ENCODE measurements at regions not wholly inside any gene's neighbourhood (a gene's known extent, or its start where the extent isn't known, plus 50 kb on each side); places are given as distances from the start of the nearest gene placed in this dataset.

DNA sequence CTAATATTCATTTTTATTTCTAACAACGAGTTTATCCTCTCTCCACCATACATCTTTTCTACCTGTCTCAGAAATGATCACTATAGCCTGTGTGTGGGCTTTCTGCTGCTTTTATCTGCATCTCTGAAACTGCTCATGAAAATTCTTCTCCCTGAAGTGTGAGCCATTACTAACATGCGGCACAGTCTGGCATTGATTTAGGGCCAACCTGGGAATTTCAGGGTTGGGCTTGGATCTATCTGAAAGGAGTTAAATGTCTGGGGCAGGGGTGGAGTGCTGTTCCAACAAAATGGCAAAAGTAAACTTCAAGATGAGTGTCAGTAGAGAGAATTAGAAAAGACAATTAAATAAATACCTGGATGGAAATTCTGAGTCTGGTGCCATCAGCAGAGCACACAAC lies 198.2 kb upstream of the OSR1 start:
- Mint-ChIP-seq H3K4me1 (ENCODE audit: low read depth) (no peaks in the 10 kb centered on the region), H3K27me3 (peaks cover 5% of the 10 kb centered on the region), H3K4me3 (no peak overlapping the region), H3K36me3 (ENCODE audit: low read depth) (no peaks in the 10 kb centered on the region), H3K9me3 (no peaks in the 10 kb centered on the region), H3K27ac (no peak overlapping the region)
- TF ChIP-seq, protein P1, sequence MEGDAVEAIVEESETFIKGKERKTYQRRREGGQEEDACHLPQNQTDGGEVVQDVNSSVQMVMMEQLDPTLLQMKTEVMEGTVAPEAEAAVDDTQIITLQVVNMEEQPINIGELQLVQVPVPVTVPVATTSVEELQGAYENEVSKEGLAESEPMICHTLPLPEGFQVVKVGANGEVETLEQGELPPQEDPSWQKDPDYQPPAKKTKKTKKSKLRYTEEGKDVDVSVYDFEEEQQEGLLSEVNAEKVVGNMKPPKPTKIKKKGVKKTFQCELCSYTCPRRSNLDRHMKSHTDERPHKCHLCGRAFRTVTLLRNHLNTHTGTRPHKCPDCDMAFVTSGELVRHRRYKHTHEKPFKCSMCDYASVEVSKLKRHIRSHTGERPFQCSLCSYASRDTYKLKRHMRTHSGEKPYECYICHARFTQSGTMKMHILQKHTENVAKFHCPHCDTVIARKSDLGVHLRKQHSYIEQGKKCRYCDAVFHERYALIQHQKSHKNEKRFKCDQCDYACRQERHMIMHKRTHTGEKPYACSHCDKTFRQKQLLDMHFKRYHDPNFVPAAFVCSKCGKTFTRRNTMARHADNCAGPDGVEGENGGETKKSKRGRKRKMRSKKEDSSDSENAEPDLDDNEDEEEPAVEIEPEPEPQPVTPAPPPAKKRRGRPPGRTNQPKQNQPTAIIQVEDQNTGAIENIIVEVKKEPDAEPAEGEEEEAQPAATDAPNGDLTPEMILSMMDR (IDR thresholded peaks at IDR 0.05) = no peak
- CTCF ChIA-PET = no interaction called here
- intact Hi-C loops (cut with micrococcal nuclease) = no loop called here
- POLR2A ChIA-PET = no interaction called here
- ATAC-seq = no peak
- DNase-seq = no peak

DNA sequence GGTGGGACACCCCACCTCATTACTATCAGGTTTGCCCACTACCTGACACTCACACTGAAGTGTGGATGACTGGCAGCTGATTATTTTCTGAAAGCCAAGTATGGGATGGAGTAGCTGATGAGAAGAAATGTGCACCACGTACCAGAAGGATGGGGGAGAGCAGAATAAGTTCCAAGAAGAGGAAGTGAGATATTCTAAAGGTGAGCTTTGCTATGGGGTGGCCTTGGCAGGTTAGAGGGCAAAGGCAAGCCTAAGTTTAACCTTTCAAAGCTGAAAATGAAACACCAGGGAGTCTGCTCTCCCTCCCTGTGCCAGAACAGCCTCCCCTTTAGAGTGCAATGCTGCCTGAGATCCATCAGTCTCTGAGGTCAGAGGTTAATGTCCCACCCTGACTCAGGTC lies 196.1 kb upstream of the OSR1 start:
- TF ChIP-seq, protein P1 (IDR thresholded peaks at IDR 0.05) = no peak
- no peaks in the 10 kb centered on the region for H3K4me1 Mint-ChIP-seq (ENCODE audit: low read depth)
- no peak overlapping the region for H3K27ac Mint-ChIP-seq
- intact Hi-C loops (cut with micrococcal nuclease) = no loop called here
- CTCF ChIA-PET = no interaction called here
- ATAC-seq = no peak
- no peak for DNase-seq
- peaks cover 10% of the 10 kb centered on the region for H3K27me3 Mint-ChIP-seq
- H3K36me3 Mint-ChIP-seq (ENCODE audit: low read depth) = no peaks in the 10 kb centered on the region
- no peaks in the 10 kb centered on the region for H3K9me3 Mint-ChIP-seq
- H3K4me3 Mint-ChIP-seq = no peak overlapping the region
- POLR2A ChIA-PET = no interaction called here

DNA sequence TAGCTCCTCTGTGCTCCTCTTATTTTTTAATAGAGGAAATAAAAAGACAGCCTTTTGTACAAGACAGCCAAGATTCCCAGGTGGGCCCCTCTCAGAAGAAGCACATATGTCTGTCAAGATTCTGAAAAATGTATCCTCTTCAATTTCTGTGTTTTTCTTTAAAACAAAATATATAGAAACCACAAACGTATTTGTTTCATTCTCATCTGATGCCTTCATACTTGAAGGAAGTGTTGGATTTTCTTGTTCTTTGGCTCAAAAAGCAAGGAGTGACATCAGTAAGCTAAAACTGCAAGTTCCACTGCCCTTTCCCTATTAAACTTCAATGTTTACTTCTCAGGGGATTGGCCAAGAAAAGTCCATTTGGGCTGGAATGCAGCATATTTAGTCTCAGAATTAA lies 193.8 kb upstream of the OSR1 start:
- ATAC-seq (no peak), DNase-seq (no peak)
- ChIA-PET POLR2A (no interaction called here), CTCF (no interaction called here)
- intact Hi-C loops (cut with micrococcal nuclease) = no loop called here
- TF ChIP-seq, protein P1 (IDR thresholded peaks at IDR 0.05) = no peak
- Mint-ChIP-seq H3K4me1 (ENCODE audit: low read depth) (no peaks in the 10 kb centered on the region), H3K27me3 (peaks cover 12% of the 10 kb centered on the region), H3K9me3 (no peaks in the 10 kb centered on the region), H3K36me3 (ENCODE audit: low read depth) (no peaks in the 10 kb centered on the region), H3K4me3 (no peak overlapping the region), H3K27ac (no peak overlapping the region)

DNA sequence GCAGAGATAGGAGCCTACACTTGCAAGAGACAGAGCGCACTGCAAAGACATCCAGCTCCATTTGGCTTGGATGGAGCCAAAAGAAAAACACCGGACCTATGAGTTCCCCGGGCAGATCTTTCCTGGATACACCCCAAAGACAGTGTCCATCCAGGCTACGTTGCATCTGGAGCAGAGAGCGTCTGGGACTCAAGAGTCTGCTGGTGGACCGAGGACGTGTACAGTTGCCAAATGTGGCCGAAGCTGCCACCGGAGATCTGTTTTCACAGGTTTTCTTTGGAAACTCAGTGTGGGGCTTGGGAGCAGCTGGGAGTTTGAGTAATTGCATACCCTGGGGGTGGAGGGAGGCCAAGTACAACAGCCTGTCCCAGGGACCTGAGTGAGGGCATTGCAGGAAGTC lies 192.3 kb upstream of the OSR1 start:
- no peak overlapping the region for H3K4me3 Mint-ChIP-seq

DNA sequence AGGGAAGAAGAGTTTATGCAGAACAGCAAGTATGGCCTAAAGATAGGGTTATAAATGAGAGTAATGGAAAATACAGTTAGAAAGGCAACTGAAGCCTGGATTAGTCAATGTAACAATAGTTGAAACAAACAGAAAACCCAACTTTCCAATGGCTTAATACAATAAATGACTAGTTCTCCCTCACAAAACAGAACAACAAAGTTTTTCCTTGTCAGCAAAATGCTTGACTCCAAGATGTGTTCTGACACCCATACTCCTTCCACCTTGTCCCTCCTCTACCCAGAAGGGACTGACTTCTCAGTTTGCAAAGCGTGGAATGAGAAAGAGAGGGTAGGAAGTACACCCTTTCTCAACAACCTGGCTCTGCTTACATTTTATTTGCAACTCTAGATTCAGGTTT lies 191.4 kb upstream of the OSR1 start:
- no peak for ATAC-seq
- intact Hi-C loops (cut with micrococcal nuclease) = no loop called here
- Mint-ChIP-seq H3K4me3 (no peak overlapping the region), H3K36me3 (ENCODE audit: low read depth) (no peaks in the 10 kb centered on the region), H3K4me1 (ENCODE audit: low read depth) (no peaks in the 10 kb centered on the region), H3K27me3 (peaks cover 9% of the 10 kb centered on the region), H3K9me3 (no peaks in the 10 kb centered on the region), H3K27ac (no peak overlapping the region)
- ChIA-PET POLR2A (no interaction called here), CTCF (no interaction called here)
- no peak for DNase-seq
- TF ChIP-seq, protein P1 (IDR thresholded peaks at IDR 0.05) = no peak

More for the DNA sequence above, 192.3 kb upstream of the OSR1 start:
- TF ChIP-seq, protein P1 (IDR thresholded peaks at IDR 0.05) = no peak
- Mint-ChIP-seq H3K9me3 (no peaks in the 10 kb centered on the region), H3K27ac (no peak overlapping the region), H3K27me3 (peaks cover 10% of the 10 kb centered on the region), H3K4me1 (ENCODE audit: low read depth) (no peaks in the 10 kb centered on the region), H3K36me3 (ENCODE audit: low read depth) (no peaks in the 10 kb centered on the region)
- DNase-seq (no peak), ATAC-seq (no peak)
- intact Hi-C loops (cut with micrococcal nuclease) = no loop called here
- POLR2A ChIA-PET = no interaction called here
- CTCF ChIA-PET = no interaction called here
